Sigmoid colon (tissue), 4 donors: ENCODE measurements at regions not wholly inside any gene's neighbourhood (a gene's known extent, or its start where the extent isn't known, plus 50 kb on each side); places are given as distances from the start of the nearest gene placed in this dataset.

ENCODE experiments used
- EP300 ChIP-seq, 4 donors: sonication (generic); formaldehyde crosslinking; IDR thresholded peaks; one replicate each; pipeline ENCODE4 v1.6.1; 2017; ENCODE audit warnings: antibody characterized with exemption in 4 of 4
- POLR2A ChIP-seq, 2 donors: fragments of 450-650 bp; IDR thresholded peaks; one replicate each; pipeline ENCODE4 v1.6.1; 2016; ENCODE audit warnings: antibody characterized with exemption in 2 of 2, mild to moderate bottlenecking in 2 of 2, moderate library complexity in 2 of 2
- POLR2AphosphoS5 ChIP-seq, 4 donors: sonication (generic); formaldehyde crosslinking; IDR thresholded peaks; one replicate each; pipeline ENCODE4 v1.6.1; 2017; ENCODE audit warnings: antibody characterized with exemption in 4 of 4

GRCh38 chr14:104512061-104512460 lies 67.5 kb upstream of the C14orf180 start:
- TF ChIP-seq POLR2A (IDR thresholded peaks at IDR 0.05) (no peak), POLR2AphosphoS5 (IDR thresholded peaks at IDR 0.05) (no peak), EP300 (IDR thresholded peaks at IDR 0.05) (no peak)
